CD4-positive, alpha-beta T cell (primary cell): ENCODE measurements at regions not wholly inside any gene's neighbourhood (a gene's known extent, or its start where the extent isn't known, plus 50 kb on each side); places are given as distances from the start of the nearest gene placed in this dataset.

Source experiments
- ATAC-seq: fragments of 200-7000 bp; cut with Tn5 transposase; one replicate; pipeline ENCODE4 v1.10.0; 2022; ENCODE audit warnings: mild to moderate bottlenecking; ENCODE audit not compliant: poor library complexity
- CTCF ChIA-PET: fragments of 350-600 bp; sonication (Branson Sonifier 250); formaldehyde crosslinking; loops from one replicate; lab custom pipeline; 2021; ENCODE audit warnings: antibody characterized with exemption, inconsistent platforms; lab: Charles Lee
- POLR2A ChIA-PET: fragments of 350-600 bp; sonication (Branson Sonifier 250); formaldehyde crosslinking; loops from one replicate; lab custom pipeline; 2021; ENCODE audit warnings: antibody characterized with exemption, inconsistent platforms; lab: Charles Lee
- DNase-seq, 14 experiments: peaks; one replicate each; pipeline ENCODE4 v3.0.0-alpha.2; 2013 to 2020; ENCODE audit warnings: mixed read lengths in 2 of 14
- H3K27ac ChIP-seq, 2 donors: one replicate each; pipeline versions ENCODE4 v1.5.1 to v1.7.0; 2013; ENCODE audit warnings: low read length in 2 of 2, low read depth in 1 of 2, mild to moderate bottlenecking in 1 of 2
- H3K27me3 ChIP-seq, 2 experiments: 1 replicate in 1 of 2; 2 replicates in 1 of 2; pipeline versions ENCODE4 v1.6.1 to v1.7.0; 2013; ENCODE audit warnings: low read length in 2 of 2, control low read depth in 1 of 2, mild to moderate bottlenecking in 1 of 2, moderate library complexity in 1 of 2; ENCODE audit not compliant: insufficient read depth in 2 of 2, control insufficient read depth in 1 of 2
- H3K36me3 ChIP-seq: one replicate; pipeline ENCODE4 v1.6.1; 2013; ENCODE audit warnings: low read length, control low read depth; ENCODE audit not compliant: insufficient read depth
- H3K4me1 ChIP-seq: one replicate; pipeline ENCODE4 v1.6.1; 2013; ENCODE audit warnings: low read length, control low read depth; ENCODE audit not compliant: insufficient read depth
- H3K4me3 ChIP-seq: one replicate; pipeline ENCODE4 v1.5.1; 2013; ENCODE audit warnings: mild to moderate bottlenecking, low read length, moderate library complexity
- H3K9me3 ChIP-seq, 2 experiments: 1 replicate in 1 of 2; 2 replicates in 1 of 2; pipeline versions ENCODE4 v1.6.1 to v1.7.0; 2013; ENCODE audit warnings: low read length in 2 of 2, mild to moderate bottlenecking in 2 of 2, control low read depth in 1 of 2, moderate library complexity in 1 of 2; ENCODE audit not compliant: control insufficient read depth in 1 of 2, insufficient read depth in 1 of 2
- H3K27ac Mint-ChIP-seq: one replicate; pipeline ENCODE4 v1.8.0; 2020; ENCODE audit warnings: mixed read lengths
- H3K27me3 Mint-ChIP-seq: one replicate; pipeline ENCODE4 v1.8.0; 2021; ENCODE audit warnings: mixed read lengths
- H3K36me3 Mint-ChIP-seq: one replicate; pipeline ENCODE4 v1.8.0; 2021; ENCODE audit warnings: low read depth, mixed read lengths
- H3K4me1 Mint-ChIP-seq: one replicate; pipeline ENCODE4 v1.8.0; 2021; ENCODE audit warnings: low read depth, mixed read lengths
- H3K4me3 Mint-ChIP-seq: one replicate; pipeline ENCODE4 v1.8.0; 2020; ENCODE audit warnings: mild to moderate bottlenecking, mixed read lengths
- H3K9me3 Mint-ChIP-seq: one replicate; pipeline ENCODE4 v1.8.0; 2020; ENCODE audit warnings: mixed read lengths
- CTCF ChIP-seq: fragments of 200-600 bp; IDR thresholded peaks from one replicate; pipeline ENCODE4 v1.8.0; 2022; ENCODE audit warnings: antibody characterized with exemption, mild to moderate bottlenecking
- intact Hi-C, 2 experiments: fragments of 100-400 bp; cut with DNase I in 1 of 2; cut with micrococcal nuclease in 1 of 2; formaldehyde crosslinking; loops; one replicate each; pipeline versions ENCODE4 v1.15.1 to v1.9.0; 2023 to 2025; cut with DNase I, micrococcal nuclease

- TF ChIP-seq CTCF = no peak
- Histone ChIP-seq H3K9me3 (peaks cover 0 to 8% of the 10 kb centered on the region in 2 experiments), H3K27ac (no peak overlapping the region), H3K36me3 (no peaks in the 10 kb centered on the region), H3K4me3 (no peak overlapping the region), H3K4me1 (no peaks in the 10 kb centered on the region), H3K27me3 (peaks cover 0 to 3% of the 10 kb centered on the region in 2 experiments)
- Mint-ChIP-seq H3K9me3 (no peaks in the 10 kb centered on the region), H3K27me3 (peaks cover 7% of the 10 kb centered on the region), H3K4me1 (no peaks in the 10 kb centered on the region), H3K4me3 (no peak overlapping the region), H3K27ac (no peak overlapping the region), H3K36me3 (no peaks in the 10 kb centered on the region)
- ATAC-seq = no peak
- ChIA-PET CTCF (no interaction called here), POLR2A (no interaction called here)
- intact Hi-C loops = no loop called here
- no peak for DNase-seq
Measured at GRCh38 chr22:49097966-49098365, 729.7 kb downstream of the BRD1 start.

GRCh38 chr22:49097171-49097925 lies 730.3 kb downstream of the BRD1 start:
- no peaks in the 10 kb centered on the region for H3K36me3 ChIP-seq
- Mint-ChIP-seq H3K4me3 (no peak overlapping the region), H3K9me3 (no peaks in the 10 kb centered on the region), H3K4me1 (no peaks in the 10 kb centered on the region), H3K27ac (no peak overlapping the region), H3K36me3 (no peaks in the 10 kb centered on the region), H3K27me3 (peaks cover 7% of the 10 kb centered on the region)
- no peak overlapping the region for H3K27ac ChIP-seq
- no peak for ATAC-seq
- CTCF ChIA-PET = no interaction called here
- TF ChIP-seq CTCF = no peak
- peaks cover 0 to 3% of the 10 kb centered on the region in 2 experiments for H3K27me3 ChIP-seq
- H3K4me1 ChIP-seq = no peaks in the 10 kb centered on the region
- intact Hi-C loops = no loop called here
- no peak overlapping the region for H3K4me3 ChIP-seq
- peaks cover 0 to 8% of the 10 kb centered on the region in 2 experiments for H3K9me3 ChIP-seq
- POLR2A ChIA-PET = no interaction called here
- DNase-seq = no peak

GRCh38 chr22:49096476-49096875 lies 731.2 kb downstream of the BRD1 start:
- peaks cover 6% of the 10 kb centered on the region for H3K27me3 Mint-ChIP-seq
- Histone ChIP-seq H3K4me3 (no peak overlapping the region), H3K27me3 (no peaks in the 10 kb centered on the region), H3K36me3 (no peaks in the 10 kb centered on the region), H3K9me3 (peaks cover 0 to 8% of the 10 kb centered on the region in 2 experiments), H3K4me1 (no peaks in the 10 kb centered on the region), H3K27ac (no peak overlapping the region)
- ChIA-PET CTCF (no interaction called here), POLR2A (no interaction called here)
- intact Hi-C loops = no loop called here
- no peak overlapping the region for H3K4me3 Mint-ChIP-seq
- no peak for TF ChIP-seq CTCF
- no peak overlapping the region for H3K27ac Mint-ChIP-seq
- H3K9me3 Mint-ChIP-seq = no peaks in the 10 kb centered on the region
- DNase-seq (no peak), ATAC-seq (no peak)
- H3K4me1 Mint-ChIP-seq = no peaks in the 10 kb centered on the region
- H3K36me3 Mint-ChIP-seq = no peaks in the 10 kb centered on the region
